IMR-90 (cell line): ENCODE measurements at regions not wholly inside any gene's neighbourhood (a gene's known extent, or its start where the extent isn't known, plus 50 kb on each side); places are given as distances from the start of the nearest gene placed in this dataset.
"Not testable (repeated sequence)": the region's sequence is repeated elsewhere in the genome, so short reads cannot be mapped to it uniquely, and the experiment has no call there.

Experiments
- BHLHE40 ChIP-seq: fragments of 150-350 bp; IDR thresholded peaks from 2 replicates; pipeline ENCODE4 v1.6.1; 2016; ENCODE audit warnings: mild to moderate bottlenecking, low read depth, low read length
- CEBPB ChIP-seq: IDR thresholded peaks from 2 replicates; pipeline ENCODE4 v1.6.1; 2012; ENCODE audit warnings: low read depth, low read length, improper control_type of control experiment
- CTCF ChIP-seq: conservative IDR thresholded peaks from 2 replicates; pipeline ENCODE4 v1.5.1; 2012; ENCODE audit warnings: mild to moderate bottlenecking, low read depth, low read length, improper control_type of control experiment
- FOS ChIP-seq: fragments of 150-350 bp; IDR thresholded peaks from 2 replicates; pipeline ENCODE4 v1.6.1; 2016; ENCODE audit warnings: low read depth, low read length
- MAFK ChIP-seq: IDR thresholded peaks from 2 replicates; pipeline ENCODE4 v1.6.1; 2012; ENCODE audit warnings: low read depth, low read length, improper control_type of control experiment
- MAZ ChIP-seq: IDR thresholded peaks from 2 replicates; pipeline ENCODE4 v1.6.1; 2012; ENCODE audit warnings: low read depth, mild to moderate bottlenecking, low read length, improper control_type of control experiment, moderate library complexity, borderline replicate concordance
- POLR2A ChIP-seq: IDR thresholded peaks from 2 replicates; pipeline ENCODE4 v1.6.1; 2012; ENCODE audit warnings: mild to moderate bottlenecking, low read depth, low read length
- RAD21 ChIP-seq: IDR thresholded peaks from 2 replicates; pipeline ENCODE4 v1.6.1; 2012; ENCODE audit warnings: low read length, improper control_type of control experiment
- RCOR1 ChIP-seq: IDR thresholded peaks from 2 replicates; pipeline ENCODE4 v1.6.1; 2012; ENCODE audit warnings: mild to moderate bottlenecking, low read length, improper control_type of control experiment; ENCODE audit not compliant: insufficient replicate concordance
- RFX5 ChIP-seq: IDR thresholded peaks from 2 replicates; pipeline ENCODE4 v1.8.0; 2012; ENCODE audit warnings: low read depth, mild to moderate bottlenecking, low read length, moderate library complexity
- SMC3 ChIP-seq: fragments of 150-350 bp; IDR thresholded peaks from 2 replicates; pipeline ENCODE4 v1.6.1; 2016; ENCODE audit warnings: low read depth, mild to moderate bottlenecking, antibody characterized with exemption, low read length, moderate library complexity
- TF ChIP-seq, protein P1 (sequence below): fragments of 150-350 bp; IDR thresholded peaks from 2 replicates; pipeline ENCODE4 v1.6.1; 2017; ENCODE audit warnings: mild to moderate bottlenecking, antibody characterized with exemption, low read length, low read depth
- TF ChIP-seq, protein P2 (sequence below): fragments of 150-350 bp; IDR thresholded peaks from 2 replicates; pipeline ENCODE4 v1.6.1; 2016; ENCODE audit warnings: low read depth, mild to moderate bottlenecking, low read length, moderate library complexity, borderline replicate concordance

GRCh38 chr1:176349135-176349715 is 113.8 kb upstream of the PAPPA2 start:
- not testable (repeated sequence) for TF ChIP-seq CTCF, SMC3, RAD21, FOS, POLR2A, RFX5, CEBPB, RCOR1, MAFK, BHLHE40, MAZ
- TF ChIP-seq, protein P1, sequence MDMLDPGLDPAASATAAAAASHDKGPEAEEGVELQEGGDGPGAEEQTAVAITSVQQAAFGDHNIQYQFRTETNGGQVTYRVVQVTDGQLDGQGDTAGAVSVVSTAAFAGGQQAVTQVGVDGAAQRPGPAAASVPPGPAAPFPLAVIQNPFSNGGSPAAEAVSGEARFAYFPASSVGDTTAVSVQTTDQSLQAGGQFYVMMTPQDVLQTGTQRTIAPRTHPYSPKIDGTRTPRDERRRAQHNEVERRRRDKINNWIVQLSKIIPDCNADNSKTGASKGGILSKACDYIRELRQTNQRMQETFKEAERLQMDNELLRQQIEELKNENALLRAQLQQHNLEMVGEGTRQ: not testable (repeated sequence)
- TF ChIP-seq, protein P2, sequence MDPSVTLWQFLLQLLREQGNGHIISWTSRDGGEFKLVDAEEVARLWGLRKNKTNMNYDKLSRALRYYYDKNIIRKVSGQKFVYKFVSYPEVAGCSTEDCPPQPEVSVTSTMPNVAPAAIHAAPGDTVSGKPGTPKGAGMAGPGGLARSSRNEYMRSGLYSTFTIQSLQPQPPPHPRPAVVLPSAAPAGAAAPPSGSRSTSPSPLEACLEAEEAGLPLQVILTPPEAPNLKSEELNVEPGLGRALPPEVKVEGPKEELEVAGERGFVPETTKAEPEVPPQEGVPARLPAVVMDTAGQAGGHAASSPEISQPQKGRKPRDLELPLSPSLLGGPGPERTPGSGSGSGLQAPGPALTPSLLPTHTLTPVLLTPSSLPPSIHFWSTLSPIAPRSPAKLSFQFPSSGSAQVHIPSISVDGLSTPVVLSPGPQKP: not testable (repeated sequence)
